GM12873 (cell line): ENCODE measurements at regions not wholly inside any gene's neighbourhood (a gene's known extent, or its start where the extent isn't known, plus 50 kb on each side); places are given as distances from the start of the nearest gene placed in this dataset.

ENCODE experiments used
- CTCF ChIP-seq: IDR thresholded peaks from 2 replicates; pipeline ENCODE4 v1.5.1; 2012; ENCODE audit warnings: low read depth, mild to moderate bottlenecking, moderate library complexity, low read length, control low read depth; ENCODE audit not compliant: insufficient read depth; ENCODE audit errors: missing control alignments

- TF ChIP-seq CTCF, result no peak
These were observed 164.2 kb downstream of the PRL start for GRCh38 chr6:22132656-22133055.

- TF ChIP-seq CTCF, result no peak
These were observed 163.5 kb downstream of the PRL start for GRCh38 chr6:22133357-22133756.

- TF ChIP-seq CTCF, result no peak
These were observed 162.5 kb downstream of the PRL start for GRCh38 chr6:22134308-22134707.

GRCh38 chr6:22135395-22135794 is 161.4 kb downstream of the PRL start:
- TF ChIP-seq CTCF, result no peak

- TF ChIP-seq CTCF, result no peak
These were observed 155.5 kb downstream of the PRL start for GRCh38 chr6:22141241-22141745.

- no peak for TF ChIP-seq CTCF
These were observed 154.0 kb downstream of the PRL start for GRCh38 chr6:22142856-22143255.

GRCh38 chr6:22145376-22145775 is 151.5 kb downstream of the PRL start:
- TF ChIP-seq CTCF, result no peak
